ENCODE measurements at regions not wholly inside any gene's neighbourhood (a gene's known extent, or its start where the extent isn't known, plus 50 kb on each side); places are given as distances from the start of the nearest gene placed in this dataset.

- no peak overlapping the region for H3K4me3 Mint-ChIP-seq
- no peak overlapping the region for H2AFZ ChIP-seq (ENCODE audit: insufficient read depth, low read depth, low read length, poor library complexity, severe bottlenecking)
- H3K9ac ChIP-seq (ENCODE audit: insufficient read depth, low read length, poor library complexity, severe bottlenecking) = no peak overlapping the region
These were observed 78.5 kb downstream of the RHOB start for GRCh38 chr2:20525041-20526035.

GRCh38 chr2:20526160-20526559 lies 79.3 kb downstream of the RHOB start:
- Histone ChIP-seq H3K4me2 (replicated peaks; ENCODE audit: extremely low read depth, low read length, poor library complexity, severe bottlenecking) (no peak overlapping the region), H3K9ac (ENCODE audit: insufficient read depth, low read length, poor library complexity, severe bottlenecking) (no peak overlapping the region), H3K9me3 (replicated peaks in 1 of 2; ENCODE audit: control insufficient read depth in 1 of 2, insufficient read depth in 1 of 2, low read length in 2 of 2) (no peaks in the 10 kb centered on the region), H3K27ac (ENCODE audit: low read depth in 1 of 2, low read length in 2 of 2) (no peak overlapping the region), H3K79me2 (ENCODE audit: insufficient read depth, low read length) (no peaks in the 10 kb centered on the region), H4K20me1 (ENCODE audit: insufficient read depth, low read length) (no peaks in the 10 kb centered on the region), H2AFZ (ENCODE audit: insufficient read depth, low read depth, low read length, poor library complexity, severe bottlenecking) (no peak overlapping the region), H3K36me3 (replicated peaks in 1 of 2; ENCODE audit: control insufficient read depth in 1 of 2, insufficient read depth in 2 of 2, low read length in 2 of 2) (no peaks in the 10 kb centered on the region), H3K27me3 (ENCODE audit: control insufficient read depth in 2 of 2, insufficient read depth in 2 of 2, low read length in 2 of 2) (no peaks in the 10 kb centered on the region), H3K4me1 (ENCODE audit: control insufficient read depth in 1 of 2, insufficient read depth in 2 of 2, low read length in 2 of 2) (no peaks in the 10 kb centered on the region), H3K4me3 (replicated peaks in 1 of 3; ENCODE audit: low read depth in 2 of 3, low read length in 3 of 3) (no peak overlapping the region)
- H3K27ac Mint-ChIP-seq = no peak overlapping the region
- intact Hi-C loops (cut with micrococcal nuclease) = no loop called here
- peaks cover 1 to 19% (median 5%) of the 10 kb centered on the region in 3 donors for H3K27me3 Mint-ChIP-seq (ENCODE audit: low read depth in 3 of 3)
- no peak for DNase-seq
- peaks cover 0 to 2% (median 0%) of the 10 kb centered on the region in 7 donors for H3K9me3 Mint-ChIP-seq
- H3K4me3 Mint-ChIP-seq = no peak overlapping the region
- H3K36me3 Mint-ChIP-seq = no peaks in the 10 kb centered on the region
- no peaks in the 10 kb centered on the region for H3K4me1 Mint-ChIP-seq
- no peak for TF ChIP-seq CTCF (IDR thresholded peaks at IDR 0.05)
- WGBS (ENCODE audit: insufficient coverage) = no CpG with 5 or more reads among the region's 3 CpGs

More at GRCh38 chr2:20525041-20526035, 78.5 kb downstream of the RHOB start:
- no peak overlapping the region for H3K27ac Mint-ChIP-seq
- no peaks in the 10 kb centered on the region for H3K4me1 ChIP-seq (ENCODE audit: control insufficient read depth in 1 of 2, insufficient read depth in 2 of 2, low read length in 2 of 2)
- no peaks in the 10 kb centered on the region for H4K20me1 ChIP-seq (ENCODE audit: insufficient read depth, low read length)
- no peaks in the 10 kb centered on the region for H3K36me3 ChIP-seq (replicated peaks in 1 of 2; ENCODE audit: control insufficient read depth in 1 of 2, insufficient read depth in 2 of 2, low read length in 2 of 2)
- no peaks in the 10 kb centered on the region for H3K4me1 Mint-ChIP-seq
- 94% methylated on average over 12 of the region's 17 CpGs for WGBS (ENCODE audit: insufficient coverage)
- H3K27ac ChIP-seq (ENCODE audit: low read depth in 1 of 2, low read length in 2 of 2) = no peak overlapping the region
- intact Hi-C loops (cut with micrococcal nuclease) = no loop called here
- H3K4me3 ChIP-seq (replicated peaks in 1 of 3; ENCODE audit: low read depth in 2 of 3, low read length in 3 of 3) = no peak overlapping the region
- no peaks in the 10 kb centered on the region for H3K36me3 Mint-ChIP-seq
- H3K9me3 ChIP-seq (replicated peaks in 1 of 2; ENCODE audit: control insufficient read depth in 1 of 2, insufficient read depth in 1 of 2, low read length in 2 of 2) = no peaks in the 10 kb centered on the region
- no peak for TF ChIP-seq CTCF (IDR thresholded peaks at IDR 0.05)
- no peak for DNase-seq
- H3K4me2 ChIP-seq (replicated peaks; ENCODE audit: extremely low read depth, low read length, poor library complexity, severe bottlenecking) = no peak overlapping the region
- no peaks in the 10 kb centered on the region for H3K79me2 ChIP-seq (ENCODE audit: insufficient read depth, low read length)
- H3K27me3 ChIP-seq (ENCODE audit: control insufficient read depth in 2 of 2, insufficient read depth in 2 of 2, low read length in 2 of 2) = no peaks in the 10 kb centered on the region
- H3K9me3 Mint-ChIP-seq = peaks cover 0 to 2% (median 0%) of the 10 kb centered on the region in 7 donors
- H3K27me3 Mint-ChIP-seq (ENCODE audit: low read depth in 3 of 3) = peaks cover 2 to 19% (median 5%) of the 10 kb centered on the region in 3 donors
